HCT116 (cell line): ENCODE measurements at regions not wholly inside any gene's neighbourhood (a gene's known extent, or its start where the extent isn't known, plus 50 kb on each side); places are given as distances from the start of the nearest gene placed in this dataset.

Source experiments
- ATAC-seq: fragments of 200-7000 bp; cut with Tn5 transposase; 2 replicates; pipeline ENCODE4 v1.9.1; 2020; ENCODE audit warnings: mild to moderate bottlenecking, moderate library complexity
- BruUV-seq: library from RNA; stranded (reverse); fragments of 400-500 nt; replicated peaks from 2 replicates; lab custom pipeline; 2021; lab: Mats Ljungman, UMichigan
- CTCF ChIA-PET: fragments of 300-600 bp; sonication (Branson Sonifier 250); formaldehyde crosslinking; loops from one replicate; lab custom pipeline; 2021; ENCODE audit warnings: antibody characterized with exemption; lab: Charles Lee
- POLR2A ChIA-PET: fragments of 300-600, 350-600 bp; sonication (Branson Sonifier 250); formaldehyde crosslinking; loops from one replicate; lab custom pipeline; 2021; ENCODE audit warnings: antibody characterized with exemption; lab: Charles Lee
- RAD21 ChIA-PET, 2 experiments: fragments of 300-600 bp; sonication (Branson Sonifier 250); formaldehyde crosslinking; loops; one replicate each; lab custom pipeline; 2023; ENCODE audit warnings: low total read pairs in 2 of 2; ENCODE audit not compliant: uncharacterized antibody in 2 of 2, unreplicated experiment in 2 of 2, low non-redundant PET in 1 of 2; lab: Charles Lee
- DNase-seq: peaks from one replicate; pipeline ENCODE4 v3.0.0-alpha.2; 2010; ENCODE audit warnings: low read depth, low spot score
- H2AFZ ChIP-seq: fragments of 200-600 bp; shearing (Covaris generic), sonication (generic); 2 replicates; pipeline ENCODE4 v1.6.1; 2017; ENCODE audit warnings: low read depth, mixed run types, mixed read lengths, antibody characterized with exemption, low read length; ENCODE audit not compliant: poor library complexity, severe bottlenecking
- H3K27ac ChIP-seq: 2 replicates; pipeline ENCODE4 v1.5.1; 2012; ENCODE audit warnings: low read depth, low read length
- H3K27me3 ChIP-seq: fragments of 200-600 bp; sonication (generic); 2 replicates; pipeline ENCODE4 v1.6.1; 2016; ENCODE audit warnings: mixed run types, low read length, mixed read lengths; ENCODE audit not compliant: insufficient read depth
- H3K36me3 ChIP-seq, 2 experiments: fragments of 200-500 bp in 1 of 2; fragments of 200-600 bp in 1 of 2; sonication (Bioruptor generic) in 1 of 2; sonication (generic) in 1 of 2; 2 replicates each; pipeline versions ENCODE4 v1.5.1 to v1.6.1; 2014 to 2016; ENCODE audit warnings: low read length in 2 of 2, inconsistent platforms in 1 of 2, mixed read lengths in 1 of 2, mixed run types in 1 of 2; ENCODE audit not compliant: insufficient read depth in 2 of 2, control insufficient read depth in 1 of 2
- H3K4me1 ChIP-seq, 2 experiments: fragments of 200-600 bp in 1 of 2; sonication (generic) in 1 of 2; 2 replicates each; pipeline versions ENCODE4 v1.5.1 to v1.6.1; 2012 to 2017; ENCODE audit warnings: low read length in 2 of 2, inconsistent platforms in 1 of 2, mild to moderate bottlenecking in 1 of 2, mixed read lengths in 1 of 2, mixed run types in 1 of 2, moderate library complexity in 1 of 2; ENCODE audit not compliant: insufficient read depth in 2 of 2, control insufficient read depth in 1 of 2
- H3K4me2 ChIP-seq: fragments of 200-600 bp; sonication (generic); 2 replicates; pipeline ENCODE4 v1.6.1; 2017; ENCODE audit warnings: mixed run types, low read length, mixed read lengths
- H3K4me3 ChIP-seq, 2 experiments: fragments of 200-600 bp in 1 of 2; sonication (generic) in 1 of 2; replicated peaks in 1 of 2; 2 replicates each; pipeline ENCODE4 v1.5.1; 2011 to 2016; ENCODE audit warnings: low read length in 2 of 2, control low read depth in 1 of 2, low read depth in 1 of 2, mild to moderate bottlenecking in 1 of 2, mixed read lengths in 1 of 2, mixed run types in 1 of 2
- H3K79me2 ChIP-seq: fragments of 200-600 bp; sonication (generic); 2 replicates; pipeline ENCODE4 v1.6.1; 2017; ENCODE audit warnings: mild to moderate bottlenecking, mixed run types, low read length, moderate library complexity, mixed read lengths; ENCODE audit not compliant: insufficient read depth
- H3K9ac ChIP-seq: fragments of 200-600 bp; sonication (generic); 2 replicates; pipeline ENCODE4 v1.6.1; 2016; ENCODE audit warnings: low read length, mixed read lengths
- H3K9me2 ChIP-seq: fragments of 200-600 bp; sonication (generic), shearing (Covaris generic); 2 replicates; pipeline ENCODE4 v1.6.1; 2017; ENCODE audit warnings: mixed run types, mild to moderate bottlenecking, moderate library complexity; ENCODE audit not compliant: insufficient read depth
- H3K9me3 ChIP-seq, 2 experiments: fragments of 200-500 bp in 1 of 2; fragments of 200-600 bp in 1 of 2; sonication (Bioruptor generic) in 1 of 2; sonication (generic) in 1 of 2; 2 replicates each; pipeline ENCODE4 v1.6.1; 2014 to 2017; ENCODE audit warnings: low read length in 2 of 2, mixed read lengths in 2 of 2, inconsistent platforms in 1 of 2, low read depth in 1 of 2, mild to moderate bottlenecking in 1 of 2, mixed run types in 1 of 2, moderate library complexity in 1 of 2; ENCODE audit not compliant: control insufficient read depth in 1 of 2, insufficient read depth in 1 of 2
- H4K20me1 ChIP-seq: fragments of 200-600 bp; sonication (generic), shearing (Covaris generic); 2 replicates; pipeline ENCODE4 v1.6.1; 2017; ENCODE audit warnings: mixed run types, mild to moderate bottlenecking, moderate library complexity; ENCODE audit not compliant: insufficient read depth
- ATF3 ChIP-seq: IDR thresholded peaks from 2 replicates; pipeline ENCODE4 v1.6.1; 2012
- CBX3 ChIP-seq: IDR thresholded peaks from 2 replicates; pipeline ENCODE4 v1.6.1; 2012; ENCODE audit warnings: low read depth
- CEBPB ChIP-seq: IDR thresholded peaks from 2 replicates; pipeline ENCODE4 v1.6.1; 2012; ENCODE audit warnings: low read depth
- CTCF ChIP-seq, 3 experiments: fragments of 200-600 bp in 1 of 3; sonication (generic) in 1 of 3; IDR thresholded peaks in 2 of 3; conservative IDR thresholded peaks in 1 of 3; 2 replicates each; pipeline ENCODE4 v1.5.1; 2012 to 2017; ENCODE audit warnings: low read depth in 2 of 3, low read length in 2 of 3, antibody characterized with exemption in 1 of 3, borderline replicate concordance in 1 of 3, control low read depth in 1 of 3, mild to moderate bottlenecking in 1 of 3, mixed read lengths in 1 of 3, mixed run types in 1 of 3, moderate library complexity in 1 of 3; ENCODE audit not compliant: insufficient read depth in 1 of 3
- EGR1 ChIP-seq: IDR thresholded peaks from 2 replicates; pipeline ENCODE4 v1.6.1; 2012; ENCODE audit warnings: low read depth
- ELF1 ChIP-seq: IDR thresholded peaks from 2 replicates; pipeline ENCODE4 v1.6.1; 2012; ENCODE audit warnings: low read depth, borderline replicate concordance
- EZH2 ChIP-seq: fragments of 200-600 bp; sonication (generic); IDR thresholded peaks from 2 replicates; pipeline ENCODE4 v1.6.1; 2017; ENCODE audit warnings: antibody characterized with exemption, mixed run types
- EZH2phosphoT487 ChIP-seq: fragments of 200-600 bp; IDR thresholded peaks from 2 replicates; pipeline ENCODE4 v1.6.1; 2018; ENCODE audit warnings: antibody characterized with exemption, borderline replicate concordance
- JUND ChIP-seq: IDR thresholded peaks from 2 replicates; pipeline ENCODE4 v1.6.1; 2012
- POLR2A ChIP-seq: IDR thresholded peaks from 2 replicates; pipeline ENCODE4 v1.7.0; 2011; ENCODE audit warnings: borderline replicate concordance; ENCODE audit not compliant: insufficient read depth, insufficient read length; ENCODE audit errors: extremely low read depth
- POLR2AphosphoS5 ChIP-seq: IDR thresholded peaks from 2 replicates; pipeline ENCODE4 v1.6.1; 2011; ENCODE audit warnings: mild to moderate bottlenecking, low read depth, low read length, moderate library complexity
- SRF ChIP-seq: IDR thresholded peaks from 2 replicates; pipeline ENCODE4 v1.6.1; 2012; ENCODE audit warnings: low read depth
- TCF7L2 ChIP-seq: IDR thresholded peaks from 2 replicates; pipeline ENCODE4 v1.7.0; 2011; ENCODE audit warnings: borderline replicate concordance, inconsistent platforms; ENCODE audit not compliant: insufficient read depth, insufficient read length; ENCODE audit errors: extremely low read depth
- ZBTB33 ChIP-seq: IDR thresholded peaks from 2 replicates; pipeline ENCODE4 v1.6.1; 2011; ENCODE audit warnings: mild to moderate bottlenecking, low read length, moderate library complexity; ENCODE audit not compliant: insufficient replicate concordance; ENCODE audit errors: extremely low read depth
- intact Hi-C: fragments of 100-400 bp; cut with micrococcal nuclease; formaldehyde crosslinking; loops from 2 replicates; pipeline ENCODE4 v1.10.0; 2022

- ChIA-PET POLR2A (no interaction called here), RAD21 (no interaction called here), CTCF (no interaction called here)
- Histone ChIP-seq H3K79me2 (no peaks in the 10 kb centered on the region), H2AFZ (no peak overlapping the region), H3K27me3 (peaks cover 3% of the 10 kb centered on the region; the same call in 1 of the 2 replicates), H4K20me1 (no peaks in the 10 kb centered on the region), H3K27ac (no peak overlapping the region), H3K4me2 (no peak overlapping the region), H3K4me1 (no peaks in the 10 kb centered on the region), H3K36me3 (no peaks in the 10 kb centered on the region), H3K9me3 (no peaks in the 10 kb centered on the region), H3K4me3 (no peak overlapping the region), H3K9ac (no peak overlapping the region), H3K9me2 (no peaks in the 10 kb centered on the region)
- BruUV-seq, result no TSS peak
- DNase-seq (no peak), ATAC-seq (no peak)
- TF ChIP-seq SRF, result no peak
- intact Hi-C loops, result no loop called here
Observed at GRCh38 chr9:19698960-19699359, 89.9 kb downstream of the SLC24A2 start.

GRCh38 chr9:19694601-19695000 is 94.2 kb downstream of the SLC24A2 start:
- H3K4me2 ChIP-seq, result no peak overlapping the region
- no peak overlapping the region for H2AFZ ChIP-seq
- H3K9ac ChIP-seq, result no peak overlapping the region
- no peaks in the 10 kb centered on the region for H3K4me1 ChIP-seq
- H3K36me3 ChIP-seq, result no peaks in the 10 kb centered on the region
- H3K9me2 ChIP-seq, result no peaks in the 10 kb centered on the region
- H3K4me3 ChIP-seq, result no peak overlapping the region
- BruUV-seq, result no TSS peak
- peaks cover 7% of the 10 kb centered on the region for H3K27me3 ChIP-seq
- no peak for DNase-seq
- CTCF ChIA-PET, result no interaction called here
- H3K27ac ChIP-seq, result no peak overlapping the region
- POLR2A ChIA-PET, result no interaction called here
- H3K79me2 ChIP-seq, result no peaks in the 10 kb centered on the region
- RAD21 ChIA-PET, result no interaction called here
- ATAC-seq, result no peak
- intact Hi-C loops, result no loop called here
- no peaks in the 10 kb centered on the region for H3K9me3 ChIP-seq
- no peaks in the 10 kb centered on the region for H4K20me1 ChIP-seq
- TF ChIP-seq CEBPB, result no peak
- no peak for TF ChIP-seq EZH2
- TF ChIP-seq ZBTB33, result no peak
- no peak for TF ChIP-seq EGR1
- no peak for TF ChIP-seq CTCF (IDR thresholded peaks at IDR 0.05 in 2 of 3, conservative IDR thresholded peaks at IDR 0.05 in 1 of 3; ENCODE audit: borderline replicate concordance in 1 of 3, insufficient read depth in 1 of 3, low read depth in 2 of 3, low read length in 2 of 3)
- no peak for TF ChIP-seq POLR2AphosphoS5
- no peak for TF ChIP-seq TCF7L2
- TF ChIP-seq POLR2A, result no peak
- no peak for TF ChIP-seq CBX3
- TF ChIP-seq ELF1, result no peak
- no peak for TF ChIP-seq EZH2phosphoT487
- no peak for TF ChIP-seq ATF3
- TF ChIP-seq JUND, result no peak
